Endothelial cell of umbilical vein (primary cell): ENCODE measurements at regions not wholly inside any gene's neighbourhood (a gene's known extent, or its start where the extent isn't known, plus 50 kb on each side); places are given as distances from the start of the nearest gene placed in this dataset.

Source experiments
- BruUV-seq: library from RNA; stranded (reverse); fragments of 400-500 nt; replicated peaks from 2 replicates; lab custom pipeline; 2021; lab: Mats Ljungman, UMichigan
- CTCF ChIA-PET: fragments of 300-600, 350-600 bp; sonication (Branson Sonifier 250); formaldehyde crosslinking; loops from one replicate; lab custom pipeline; 2021; ENCODE audit warnings: antibody characterized with exemption, inconsistent platforms; lab: Charles Lee
- POLR2A ChIA-PET: fragments of 300-600, 350-600 bp; sonication (Branson Sonifier 250); formaldehyde crosslinking; loops from one replicate; lab custom pipeline; 2021; ENCODE audit warnings: antibody characterized with exemption, inconsistent platforms; lab: Charles Lee
- DNase-seq: peaks from one replicate; pipeline ENCODE4 v3.0.0-alpha.2; 2011; ENCODE audit warnings: low read depth, low spot score
- FAIRE-seq: peaks from 2 replicates; lab custom pipeline; 2011; peaks lifted over from hg19 to GRCh38; lab: Jason Lieb, UNC
- H2AFZ ChIP-seq: 2 replicates; pipeline ENCODE4 v1.6.0; 2012; ENCODE audit warnings: low read depth, low read length, control low read depth, inconsistent platforms
- H3K27ac ChIP-seq: 2 replicates; pipeline ENCODE4 v1.5.1; 2011; ENCODE audit warnings: low read depth, mild to moderate bottlenecking, control low read depth, low read length, moderate library complexity; ENCODE audit not compliant: insufficient read depth
- H3K27me3 ChIP-seq, 2 experiments: 2 replicates each; pipeline versions ENCODE4 v1.6.0 to v1.6.1; 2011; ENCODE audit warnings: low read length in 2 of 2, mixed read lengths in 1 of 2; ENCODE audit not compliant: control insufficient read depth in 2 of 2, insufficient read depth in 2 of 2
- H3K36me3 ChIP-seq, 2 experiments: 2 replicates in 1 of 2; 3 replicates in 1 of 2; pipeline ENCODE4 v1.5.1; 2011; ENCODE audit warnings: low read length in 2 of 2, mild to moderate bottlenecking in 1 of 2, moderate library complexity in 1 of 2; ENCODE audit not compliant: control insufficient read depth in 2 of 2, insufficient read depth in 2 of 2; ENCODE audit errors: extremely low read depth in 1 of 2
- H3K4me1 ChIP-seq: 3 replicates; pipeline ENCODE4 v1.5.1; 2011; ENCODE audit warnings: mild to moderate bottlenecking, low read length; ENCODE audit not compliant: control insufficient read depth, insufficient read depth; ENCODE audit errors: extremely low read depth
- H3K4me2 ChIP-seq: 2 replicates; pipeline ENCODE4 v1.6.1; 2011; ENCODE audit warnings: low read length, control low read depth, mixed read lengths; ENCODE audit not compliant: insufficient read depth
- H3K4me3 ChIP-seq, 3 experiments: fragments of 200-600 bp in 1 of 3; sonication (generic), shearing (Covaris generic) in 1 of 3; replicated peaks in 1 of 3; 2 replicates each; pipeline ENCODE4 v1.5.1; 2011 to 2016; ENCODE audit warnings: control low read depth in 3 of 3, low read length in 3 of 3, mild to moderate bottlenecking in 2 of 3, inconsistent platforms in 1 of 3, low read depth in 1 of 3, moderate library complexity in 1 of 3; ENCODE audit not compliant: insufficient read depth in 1 of 3
- H3K79me2 ChIP-seq: 2 replicates; pipeline ENCODE4 v1.6.0; 2012; ENCODE audit warnings: low read length, inconsistent platforms; ENCODE audit not compliant: control insufficient read depth, insufficient read depth
- H3K9ac ChIP-seq: replicated peaks from 2 replicates; pipeline ENCODE3; 2011; ENCODE audit warnings: low read length, control low read depth; ENCODE audit not compliant: insufficient read depth; ENCODE audit errors: extremely low read depth
- H3K9me1 ChIP-seq: replicated peaks from 3 replicates; pipeline ENCODE4 v1.6.0; 2011; ENCODE audit warnings: mild to moderate bottlenecking, low read length; ENCODE audit not compliant: control insufficient read depth, insufficient read depth; ENCODE audit errors: extremely low read depth
- H3K9me3 ChIP-seq: replicated peaks from 2 replicates; pipeline ENCODE4 v1.5.1; 2012; ENCODE audit warnings: low read length, inconsistent platforms; ENCODE audit not compliant: control insufficient read depth, insufficient read depth
- H4K20me1 ChIP-seq: replicated peaks from 2 replicates; pipeline ENCODE3; 2011; ENCODE audit warnings: mild to moderate bottlenecking, low read length; ENCODE audit not compliant: control insufficient read depth, insufficient read depth; ENCODE audit errors: extremely low read depth
- EZH2 ChIP-seq: IDR thresholded peaks from 2 replicates; pipeline ENCODE4 v1.6.1; 2012; ENCODE audit warnings: borderline replicate concordance, low read depth, mild to moderate bottlenecking, moderate library complexity, low read length, inconsistent platforms; ENCODE audit not compliant: severe bottlenecking
- FOS ChIP-seq: IDR thresholded peaks from 2 replicates; pipeline ENCODE4 v1.6.1; 2011; ENCODE audit warnings: mild to moderate bottlenecking, low read length, moderate library complexity, borderline replicate concordance; ENCODE audit not compliant: insufficient read depth
- GATA2 ChIP-seq: IDR thresholded peaks from 2 replicates; pipeline ENCODE4 v1.7.0; 2011; ENCODE audit warnings: low read depth, mild to moderate bottlenecking, moderate library complexity, mixed read lengths, low read length; ENCODE audit not compliant: insufficient read length, insufficient read depth
- JUN ChIP-seq: IDR thresholded peaks from 2 replicates; pipeline ENCODE4 v1.6.1; 2011; ENCODE audit warnings: borderline replicate concordance, low read depth; ENCODE audit not compliant: insufficient read length, insufficient read depth
- MYC ChIP-seq: IDR thresholded peaks from one replicate; pipeline ENCODE4 v1.6.1; 2011; ENCODE audit warnings: mild to moderate bottlenecking, low read depth, low read length
- POLR2A ChIP-seq: IDR thresholded peaks from 2 replicates; pipeline ENCODE4 v1.6.1; 2012; ENCODE audit warnings: low read depth, mild to moderate bottlenecking, control low read depth, low read length
- POLR2AphosphoS5 ChIP-seq: IDR thresholded peaks from 2 replicates; pipeline ENCODE4 v1.6.1; 2012; ENCODE audit warnings: low read depth, mild to moderate bottlenecking, control low read depth, low read length, moderate library complexity; ENCODE audit not compliant: insufficient read depth
- dilution Hi-C: fragments of 300-500 bp; cut with MboI; formaldehyde crosslinking; loops from one replicate; pipeline ENCODE4 v1.15.0; 2019; ENCODE audit warnings: low sequenced_read_pairs; ENCODE audit not compliant: extremely low pct_ligation_motif_present
- intact Hi-C: fragments of 100-400 bp; cut with micrococcal nuclease; formaldehyde crosslinking; loops from one replicate; pipeline ENCODE4 v1.10.0; 2022
- TF ChIP-seq, protein P1 (sequence below), 2 donors: IDR thresholded peaks; 1 replicate in 1 of 2; 2 replicates in 1 of 2; pipeline ENCODE4 v1.5.1; 2011; ENCODE audit warnings: low read length in 2 of 2, mild to moderate bottlenecking in 2 of 2, moderate library complexity in 2 of 2, control low read depth in 1 of 2, inconsistent platforms in 1 of 2, low read depth in 1 of 2; ENCODE audit not compliant: insufficient read depth in 1 of 2; ENCODE audit errors: extremely low read depth in 1 of 2
- TF ChIP-seq, protein P2 (sequence below): IDR thresholded peaks from 2 replicates; pipeline ENCODE4 v1.6.1; 2011; ENCODE audit not compliant: insufficient read depth, insufficient read length

DNA sequence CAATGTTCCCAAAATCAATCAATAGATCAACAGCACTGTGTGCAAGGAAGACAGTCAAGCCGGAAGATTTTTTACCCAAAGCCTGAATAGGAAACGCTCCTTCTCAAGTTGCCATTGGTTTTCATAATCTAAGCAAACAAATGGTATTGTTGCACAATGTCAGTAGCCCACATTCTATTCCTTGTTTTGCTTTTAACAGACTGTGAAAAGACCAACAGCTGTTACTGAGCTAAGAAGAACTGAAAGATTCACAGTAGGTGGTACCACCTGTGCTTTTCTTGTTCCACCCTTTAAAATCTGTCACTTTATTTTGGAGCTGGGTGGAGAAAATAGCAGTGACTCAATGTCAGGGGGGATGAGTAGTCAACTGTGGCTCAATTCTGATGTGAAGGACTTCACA lies 357.5 kb upstream of the CADM2 start:
- no TSS peak for BruUV-seq
- intact Hi-C loops (no loop called here), dilution Hi-C loops (no loop called here)
- H2AFZ ChIP-seq, result no peak overlapping the region
- peaks cover 4% of the 10 kb centered on the region for H3K9me3 ChIP-seq
- ChIA-PET POLR2A (no interaction called here), CTCF (no interaction called here)
- no peak overlapping the region for H3K27ac ChIP-seq
- H3K4me1 ChIP-seq, result no peaks in the 10 kb centered on the region
- H3K4me3 ChIP-seq, result no peak overlapping the region
- H3K36me3 ChIP-seq, result no peaks in the 10 kb centered on the region
- FAIRE-seq, result no peak
- H3K4me2 ChIP-seq, result no peak overlapping the region
- no peak overlapping the region for H3K9ac ChIP-seq
- H3K9me1 ChIP-seq, result no peaks in the 10 kb centered on the region
- no peaks in the 10 kb centered on the region for H4K20me1 ChIP-seq
- no peaks in the 10 kb centered on the region for H3K79me2 ChIP-seq
- no peaks in the 10 kb centered on the region for H3K27me3 ChIP-seq
- TF ChIP-seq FOS, result no peak
- TF ChIP-seq MYC, result no peak
- TF ChIP-seq POLR2A, result no peak
- no peak for TF ChIP-seq JUN
- TF ChIP-seq GATA2, result no peak
- TF ChIP-seq, protein P1, sequence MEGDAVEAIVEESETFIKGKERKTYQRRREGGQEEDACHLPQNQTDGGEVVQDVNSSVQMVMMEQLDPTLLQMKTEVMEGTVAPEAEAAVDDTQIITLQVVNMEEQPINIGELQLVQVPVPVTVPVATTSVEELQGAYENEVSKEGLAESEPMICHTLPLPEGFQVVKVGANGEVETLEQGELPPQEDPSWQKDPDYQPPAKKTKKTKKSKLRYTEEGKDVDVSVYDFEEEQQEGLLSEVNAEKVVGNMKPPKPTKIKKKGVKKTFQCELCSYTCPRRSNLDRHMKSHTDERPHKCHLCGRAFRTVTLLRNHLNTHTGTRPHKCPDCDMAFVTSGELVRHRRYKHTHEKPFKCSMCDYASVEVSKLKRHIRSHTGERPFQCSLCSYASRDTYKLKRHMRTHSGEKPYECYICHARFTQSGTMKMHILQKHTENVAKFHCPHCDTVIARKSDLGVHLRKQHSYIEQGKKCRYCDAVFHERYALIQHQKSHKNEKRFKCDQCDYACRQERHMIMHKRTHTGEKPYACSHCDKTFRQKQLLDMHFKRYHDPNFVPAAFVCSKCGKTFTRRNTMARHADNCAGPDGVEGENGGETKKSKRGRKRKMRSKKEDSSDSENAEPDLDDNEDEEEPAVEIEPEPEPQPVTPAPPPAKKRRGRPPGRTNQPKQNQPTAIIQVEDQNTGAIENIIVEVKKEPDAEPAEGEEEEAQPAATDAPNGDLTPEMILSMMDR (IDR thresholded peaks at IDR 0.05; ENCODE audit: extremely low read depth in 1 of 2, insufficient read depth in 1 of 2, low read depth in 1 of 2, low read length in 2 of 2), result no peak
- no peak for TF ChIP-seq POLR2AphosphoS5
- TF ChIP-seq, protein P2, sequence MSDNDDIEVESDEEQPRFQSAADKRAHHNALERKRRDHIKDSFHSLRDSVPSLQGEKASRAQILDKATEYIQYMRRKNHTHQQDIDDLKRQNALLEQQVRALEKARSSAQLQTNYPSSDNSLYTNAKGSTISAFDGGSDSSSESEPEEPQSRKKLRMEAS, result no peak
- TF ChIP-seq EZH2, result no peak
- DNase-seq, result no peak
